GM12878 (cell line): ENCODE measurements at regions not wholly inside any gene's neighbourhood (a gene's known extent, or its start where the extent isn't known, plus 50 kb on each side); places are given as distances from the start of the nearest gene placed in this dataset.

ENCODE experiments used
- ATAC-seq: fragments of 200-7000 bp; cut with Tn5 transposase; 3 replicates; pipeline ENCODE4 v1.9.1; 2020; ENCODE audit warnings: mild to moderate bottlenecking, moderate library complexity
- BruUV-seq: library from RNA; stranded (reverse); fragments of 400-500 nt; replicated peaks from 2 replicates; lab custom pipeline; 2021; lab: Mats Ljungman, UMichigan
- CTCF ChIA-PET: fragments of 300-600 bp; sonication (Branson Sonifier 250); formaldehyde crosslinking; extraction: SDS; loops from one replicate; lab custom pipeline; 2021; ENCODE audit warnings: inconsistent platforms; lab: Yijun Ruan, JAX
- POLR2A ChIA-PET: fragments of 350-600 bp; formaldehyde crosslinking; extraction: SDS; loops from one replicate; lab custom pipeline; 2021; ENCODE audit warnings: inconsistent platforms; lab: Charles Lee
- RAD21 ChIA-PET: fragments of 300-600 bp; sonication (Branson Sonifier 250); formaldehyde crosslinking; loops from one replicate; lab custom pipeline; 2023; ENCODE audit warnings: antibody characterized with exemption; ENCODE audit not compliant: unreplicated experiment; lab: Charles Lee
- SMC1A ChIA-PET: fragments of 300-600 bp; sonication (Branson Sonifier 250); formaldehyde crosslinking; loops from one replicate; lab custom pipeline; 2023; ENCODE audit not compliant: unreplicated experiment, uncharacterized antibody; lab: Charles Lee
- DNase-seq: peaks from one replicate; pipeline ENCODE4 v3.0.0-alpha.2; 2011; ENCODE audit warnings: low read depth, low spot score
- FAIRE-seq: peaks from 3 replicates; lab custom pipeline; 2011; peaks lifted over from hg19 to GRCh38; lab: Jason Lieb, UNC
- H2AFZ ChIP-seq: 2 replicates; pipeline ENCODE4 v1.6.0; 2011; ENCODE audit warnings: low read depth, low read length, control low read depth; ENCODE audit not compliant: control insufficient read depth
- H3K27ac ChIP-seq: 2 replicates; pipeline ENCODE4 v1.5.1; 2011; ENCODE audit warnings: control low read depth; ENCODE audit not compliant: control insufficient read depth, insufficient read depth
- H3K27me3 ChIP-seq, 2 experiments: replicated peaks in 1 of 2; 2 replicates each; pipeline versions ENCODE4 v1.6.0 to v1.6.1; 2011; ENCODE audit warnings: low read length in 1 of 2; ENCODE audit not compliant: control insufficient read depth in 2 of 2, insufficient read depth in 2 of 2
- H3K36me3 ChIP-seq, 2 experiments: 2 replicates each; pipeline ENCODE4 v1.5.1; 2011; ENCODE audit warnings: low read length in 1 of 2; ENCODE audit not compliant: control insufficient read depth in 2 of 2, insufficient read depth in 2 of 2
- H3K4me1 ChIP-seq: 2 replicates; pipeline ENCODE4 v1.6.1; 2011; ENCODE audit warnings: mild to moderate bottlenecking, low read length, moderate library complexity, mixed read lengths; ENCODE audit not compliant: control insufficient read depth, insufficient read depth
- H3K4me2 ChIP-seq: 2 replicates; pipeline ENCODE4 v1.6.0; 2011; ENCODE audit warnings: control low read depth; ENCODE audit not compliant: control insufficient read depth, insufficient read depth
- H3K4me3 ChIP-seq: fragments of 200-600 bp; sonication (generic); 2 replicates; pipeline ENCODE4 v1.5.1; 2016
- H3K79me2 ChIP-seq: 2 replicates; pipeline ENCODE4 v1.6.0; 2011; ENCODE audit warnings: low read length; ENCODE audit not compliant: control insufficient read depth, insufficient read depth
- H3K9ac ChIP-seq: 2 replicates; pipeline ENCODE4 v1.8.0; 2011; ENCODE audit warnings: low read length, control low read depth, mixed read lengths; ENCODE audit not compliant: control insufficient read depth, insufficient read depth
- H3K9me3 ChIP-seq: replicated peaks from 3 replicates; pipeline ENCODE4 v1.5.1; 2011; ENCODE audit warnings: mild to moderate bottlenecking, low read length; ENCODE audit not compliant: control insufficient read depth, insufficient read depth
- H4K20me1 ChIP-seq: 2 replicates; pipeline ENCODE4 v1.6.0; 2011; ENCODE audit not compliant: control insufficient read depth, insufficient read depth
- ASH2L ChIP-seq: fragments of 300-600, 200-600 bp; sonication (generic); IDR thresholded peaks from 2 replicates; pipeline ENCODE4 v1.6.1; 2017; ENCODE audit warnings: low read depth, mild to moderate bottlenecking, borderline replicate concordance
- IRF4 ChIP-seq: IDR thresholded peaks from 2 replicates; pipeline ENCODE4 v1.6.1; 2011; ENCODE audit warnings: low read depth, low read length
- KDM1A ChIP-seq: fragments of 200-600 bp; sonication (generic); IDR thresholded peaks from 2 replicates; pipeline ENCODE4 v1.6.1; 2016; ENCODE audit warnings: borderline replicate concordance
- MTA2 ChIP-seq: fragments of 450-650 bp; IDR thresholded peaks from 2 replicates; pipeline ENCODE4 v1.6.1; 2016; ENCODE audit warnings: low read depth, mild to moderate bottlenecking, moderate library complexity
- RAD51 ChIP-seq: fragments of 450-650 bp; IDR thresholded peaks from 2 replicates; pipeline ENCODE4 v1.6.1; 2016; ENCODE audit warnings: moderate library complexity, mild to moderate bottlenecking, inconsistent platforms
- TAF1 ChIP-seq: IDR thresholded peaks from 2 replicates; pipeline ENCODE4 v1.6.1; 2011; ENCODE audit warnings: mild to moderate bottlenecking, low read depth, low read length, borderline replicate concordance
- ZSCAN29 ChIP-seq: fragments of 450-650 bp; IDR thresholded peaks from 2 replicates; pipeline ENCODE4 v1.6.1; 2017; ENCODE audit warnings: mild to moderate bottlenecking, moderate library complexity
- WGBS: methylation state at CpG from one replicate; pipeline ENCODE4 v1.1.6; 2016; ENCODE audit warnings: low lambda C conversion rate; ENCODE audit not compliant: insufficient replicate concordance, insufficient coverage; ENCODE audit errors: missing lambda C conversion rate; 5-methylcytosine and 5-hydroxymethylcytosine counted together
- in situ Hi-C: fragments of 300-500 bp; cut with MboI; formaldehyde crosslinking; loops from 9 replicates; pipeline ENCODE4 v1.14.3; 2018; ENCODE audit warnings: mixed read lengths
- intact Hi-C: fragments of 100-400 bp; cut with micrococcal nuclease; formaldehyde crosslinking; loops from one replicate; pipeline ENCODE4 v1.14.2; 2022; ENCODE audit not compliant: unreplicated experiment
- TF ChIP-seq, protein P1 (sequence below): IDR thresholded peaks from 2 replicates; pipeline ENCODE4 v1.6.1; 2011; ENCODE audit warnings: low read depth, mild to moderate bottlenecking, low read length, moderate library complexity, borderline replicate concordance; ENCODE audit errors: extremely low read depth
- TF ChIP-seq, protein P2 (sequence below): fragments of 450-650 bp; IDR thresholded peaks from 2 replicates; pipeline ENCODE4 v1.6.1; 2017; ENCODE audit warnings: mild to moderate bottlenecking, moderate library complexity
- TF ChIP-seq, protein P3 (sequence below): fragments of 450-650 bp; IDR thresholded peaks from 2 replicates; pipeline ENCODE4 v1.6.1; 2017; ENCODE audit warnings: low read depth, mild to moderate bottlenecking, moderate library complexity

DNA sequence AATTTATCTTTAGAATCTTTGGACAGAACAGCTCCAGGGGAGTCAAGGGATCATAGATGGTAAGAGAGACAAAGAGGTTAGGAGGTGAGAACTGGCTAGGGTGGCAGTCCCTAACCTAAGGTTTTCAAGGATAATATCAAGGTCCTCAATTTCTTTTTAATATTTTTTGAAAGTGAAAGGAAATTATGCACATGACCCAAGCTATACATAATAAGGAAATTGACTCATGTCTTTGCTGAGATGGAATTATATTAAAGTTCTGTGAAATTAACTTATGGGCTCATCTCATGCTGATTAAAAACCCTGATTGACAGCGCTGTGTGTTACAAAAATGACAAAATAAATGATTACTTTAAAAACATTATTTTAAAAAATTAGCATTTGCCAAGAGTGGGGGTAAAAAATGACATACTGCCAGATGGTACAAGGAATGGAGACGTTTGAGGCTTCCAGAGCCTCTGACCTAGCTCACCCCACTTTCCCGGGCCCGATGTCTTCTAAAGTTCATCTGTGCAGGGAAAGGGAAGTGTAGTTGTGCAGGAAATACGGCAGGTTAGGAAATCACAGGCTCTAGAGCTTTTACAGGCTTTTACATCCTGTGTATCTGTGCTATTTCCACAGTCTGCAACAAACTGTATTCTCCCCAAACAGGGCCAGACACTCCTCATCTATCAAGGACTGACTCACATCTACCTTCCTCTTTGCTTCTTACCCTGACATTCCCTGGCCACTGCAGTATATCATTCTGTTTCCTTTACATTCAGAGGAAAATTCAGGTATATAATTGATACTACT, 185.6 kb upstream of the PRSS58 start:
- DNase-seq (no peak), ATAC-seq (no peak), FAIRE-seq (no peak)
- BruUV-seq, result no TSS peak
- intact Hi-C loops (no loop called here), in situ Hi-C loops (no loop called here)
- TF ChIP-seq TAF1 (no peak), IRF4 (no peak), ZSCAN29 (no peak), ASH2L (no peak), MTA2 (no peak), RAD51 (no peak), KDM1A (no peak)
- TF ChIP-seq, protein P1, sequence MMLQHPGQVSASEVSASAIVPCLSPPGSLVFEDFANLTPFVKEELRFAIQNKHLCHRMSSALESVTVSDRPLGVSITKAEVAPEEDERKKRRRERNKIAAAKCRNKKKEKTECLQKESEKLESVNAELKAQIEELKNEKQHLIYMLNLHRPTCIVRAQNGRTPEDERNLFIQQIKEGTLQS, result no peak
- TF ChIP-seq, protein P2, sequence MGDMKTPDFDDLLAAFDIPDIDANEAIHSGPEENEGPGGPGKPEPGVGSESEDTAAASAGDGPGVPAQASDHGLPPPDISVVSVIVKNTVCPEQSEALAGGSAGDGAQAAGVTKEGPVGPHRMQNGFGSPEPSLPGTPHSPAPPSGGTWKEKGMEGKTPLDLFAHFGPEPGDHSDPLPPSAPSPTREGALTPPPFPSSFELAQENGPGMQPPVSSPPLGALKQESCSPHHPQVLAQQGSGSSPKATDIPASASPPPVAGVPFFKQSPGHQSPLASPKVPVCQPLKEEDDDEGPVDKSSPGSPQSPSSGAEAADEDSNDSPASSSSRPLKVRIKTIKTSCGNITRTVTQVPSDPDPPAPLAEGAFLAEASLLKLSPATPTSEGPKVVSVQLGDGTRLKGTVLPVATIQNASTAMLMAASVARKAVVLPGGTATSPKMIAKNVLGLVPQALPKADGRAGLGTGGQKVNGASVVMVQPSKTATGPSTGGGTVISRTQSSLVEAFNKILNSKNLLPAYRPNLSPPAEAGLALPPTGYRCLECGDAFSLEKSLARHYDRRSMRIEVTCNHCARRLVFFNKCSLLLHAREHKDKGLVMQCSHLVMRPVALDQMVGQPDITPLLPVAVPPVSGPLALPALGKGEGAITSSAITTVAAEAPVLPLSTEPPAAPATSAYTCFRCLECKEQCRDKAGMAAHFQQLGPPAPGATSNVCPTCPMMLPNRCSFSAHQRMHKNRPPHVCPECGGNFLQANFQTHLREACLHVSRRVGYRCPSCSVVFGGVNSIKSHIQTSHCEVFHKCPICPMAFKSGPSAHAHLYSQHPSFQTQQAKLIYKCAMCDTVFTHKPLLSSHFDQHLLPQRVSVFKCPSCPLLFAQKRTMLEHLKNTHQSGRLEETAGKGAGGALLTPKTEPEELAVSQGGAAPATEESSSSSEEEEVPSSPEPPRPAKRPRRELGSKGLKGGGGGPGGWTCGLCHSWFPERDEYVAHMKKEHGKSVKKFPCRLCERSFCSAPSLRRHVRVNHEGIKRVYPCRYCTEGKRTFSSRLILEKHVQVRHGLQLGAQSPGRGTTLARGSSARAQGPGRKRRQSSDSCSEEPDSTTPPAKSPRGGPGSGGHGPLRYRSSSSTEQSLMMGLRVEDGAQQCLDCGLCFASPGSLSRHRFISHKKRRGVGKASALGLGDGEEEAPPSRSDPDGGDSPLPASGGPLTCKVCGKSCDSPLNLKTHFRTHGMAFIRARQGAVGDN, result no peak
- TF ChIP-seq, protein P3, sequence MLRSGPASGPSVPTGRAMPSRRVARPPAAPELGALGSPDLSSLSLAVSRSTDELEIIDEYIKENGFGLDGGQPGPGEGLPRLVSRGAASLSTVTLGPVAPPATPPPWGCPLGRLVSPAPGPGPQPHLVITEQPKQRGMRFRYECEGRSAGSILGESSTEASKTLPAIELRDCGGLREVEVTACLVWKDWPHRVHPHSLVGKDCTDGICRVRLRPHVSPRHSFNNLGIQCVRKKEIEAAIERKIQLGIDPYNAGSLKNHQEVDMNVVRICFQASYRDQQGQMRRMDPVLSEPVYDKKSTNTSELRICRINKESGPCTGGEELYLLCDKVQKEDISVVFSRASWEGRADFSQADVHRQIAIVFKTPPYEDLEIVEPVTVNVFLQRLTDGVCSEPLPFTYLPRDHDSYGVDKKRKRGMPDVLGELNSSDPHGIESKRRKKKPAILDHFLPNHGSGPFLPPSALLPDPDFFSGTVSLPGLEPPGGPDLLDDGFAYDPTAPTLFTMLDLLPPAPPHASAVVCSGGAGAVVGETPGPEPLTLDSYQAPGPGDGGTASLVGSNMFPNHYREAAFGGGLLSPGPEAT, result no peak
- CTCF ChIA-PET, result interaction anchor here (0.8 to 1.4 kb wide), 6 partner anchors 10 to 58 kb away, joined by 3 to 5 read pairs (median 4); no protein-coding TSS in a partner anchor
- POLR2A ChIA-PET, result no interaction called here
- 28% methylated on average over 5 of the region's 5 CpGs for WGBS
- Histone ChIP-seq H3K27me3 (no peaks in the 10 kb centered on the region; a peak in 1 of 4 replicates), H3K27ac (no peak overlapping the region), H3K36me3 (no peaks in the 10 kb centered on the region), H3K79me2 (no peaks in the 10 kb centered on the region), H3K4me2 (no peak overlapping the region), H3K4me1 (peaks cover 5% of the 10 kb centered on the region), H3K9me3 (no peaks in the 10 kb centered on the region), H3K9ac (no peak overlapping the region), H3K4me3 (no peak overlapping the region), H4K20me1 (no peaks in the 10 kb centered on the region), H2AFZ (no peak overlapping the region)
- SMC1A ChIA-PET, result interaction anchor here (0.6 kb wide), 1 partner anchor 53 kb away, joined by 3 read pairs; no protein-coding TSS in a partner anchor
- RAD21 ChIA-PET, result no interaction called here
